Heart right ventricle (tissue), 16 donors: ENCODE measurements at regions not wholly inside any gene's neighbourhood (a gene's known extent, or its start where the extent isn't known, plus 50 kb on each side); places are given as distances from the start of the nearest gene placed in this dataset.

ENCODE experiments used
- ATAC-seq, 8 donors: fragments of 200-7000 bp; cut with Tn5 transposase; one replicate each; pipeline ENCODE4 v1.9.1; 2020; ENCODE audit warnings: mild to moderate bottlenecking in 8 of 8, moderate library complexity in 8 of 8, moderate number of reproducible peaks in 1 of 8
- DNase-seq, 2 donors: peaks; one replicate each; pipeline ENCODE4 v3.0.0-alpha.2; 2020
- H3K27ac ChIP-seq, 10 donors: fragments of 200-600 bp; sonication (generic) in 2 of 10; one replicate each; pipeline versions ENCODE4 v1.5.0 to v1.8.0; 2020 to 2022; ENCODE audit warnings: mild to moderate bottlenecking in 3 of 10
- H3K27me3 ChIP-seq, 7 donors: fragments of 200-600 bp; one replicate each; pipeline ENCODE4 v1.8.0; 2021 to 2022; ENCODE audit warnings: mild to moderate bottlenecking in 2 of 7
- H3K36me3 ChIP-seq, 9 donors: fragments of 200-600 bp; sonication (generic) in 1 of 9; one replicate each; pipeline versions ENCODE4 v1.5.0 to v1.8.0; 2020 to 2022; ENCODE audit warnings: mild to moderate bottlenecking in 2 of 9
- H3K4me1 ChIP-seq, 9 donors: fragments of 200-600 bp; sonication (generic) in 1 of 9; one replicate each; pipeline versions ENCODE4 v1.5.0 to v1.8.0; 2020 to 2022; ENCODE audit warnings: mild to moderate bottlenecking in 4 of 9
- H3K4me3 ChIP-seq, 10 donors: fragments of 200-600 bp; sonication (generic) in 2 of 10; one replicate each; pipeline versions ENCODE4 v1.5.0 to v1.8.0; 2020 to 2022; ENCODE audit warnings: mild to moderate bottlenecking in 7 of 10, moderate library complexity in 2 of 10
- H3K9me3 ChIP-seq, 11 donors: fragments of 200-600 bp in 10 of 11; sonication (generic) in 2 of 11; one replicate each; pipeline versions ENCODE4 v1.5.0 to v1.8.0; 2013 to 2022; ENCODE audit warnings: mild to moderate bottlenecking in 2 of 11, control low read depth in 1 of 11, moderate library complexity in 1 of 11
- CTCF ChIP-seq, 9 donors: fragments of 200-600 bp; sonication (generic) in 2 of 9; IDR thresholded peaks; one replicate each; pipeline versions ENCODE4 v1.5.0 to v1.8.0; 2021 to 2022; ENCODE audit warnings: antibody characterized with exemption in 9 of 9, mild to moderate bottlenecking in 5 of 9, moderate library complexity in 1 of 9
- WGBS, 2 donors: extraction: QIAGEN DNeasy Blood & Tissue Kit; methylation state at CpG; one replicate each; pipeline ENCODE4 v1.1.7; 2013; ENCODE audit warnings: inconsistent platforms in 1 of 2; 5-methylcytosine and 5-hydroxymethylcytosine counted together
- intact Hi-C, 10 donors: fragments of 100-400 bp; cut with DNase I; formaldehyde crosslinking; loops; one replicate each; pipeline versions ENCODE4 v1.11.1 to v1.14.2; 2022
- donor health status: Arrhythmogenic right ventricular cardiomyopathy.
- donor health status: ischemic (EF 13 %, LVEDD 7.1; RV severe dilation, severe dysfunction).
- donor health status: healthy with polysubstance abuse.
- donor health status: DM: no; HTN: yes; CAD: no.
- donor health status: DM: no; HTN: no; CAD: no.
- donor health status: ischemic (EF 25% LVEDD 6.9; RV normal size, moderate dysfunction).
- donor health status: ischemic (EF 25% LVEDD 5.7; RV mildly dilated, moderate dysfunction).
- donor health status: healthy.
- donor health status: DM: yes; HTN: yes; CAD: no.
- donor health status: Ischemic cardiomyopathy.
- donor health status: ischemic (EF 35%, LVEDD 5.7; RV mildly dilated, moderate dysfunction).
- donor health status: nonischemic (EF 11% LVEDD 7.7; RV severe dilation, severe dysfunction).
- donor health status: DM: yes; HTN: yes; CAD: no.
- donor health status: PGD.
- donor health status: ischemic (EF 29% LVEDD 5.4; RV normal size, mild dysfunction).
- donor health status: nonischemic (EF 23%, LVEDD 6.1; RV moderate dilation, normal function).

- WGBS, 2 donors, result 61 to 84% methylated on average over 6 of the region's 6 CpGs
- no peak for TF ChIP-seq CTCF (IDR thresholded peaks at IDR 0.05)
- Histone ChIP-seq H3K36me3 (no peaks in the 10 kb centered on the region), H3K27ac (no peak overlapping the region), H3K4me3 (no peak overlapping the region), H3K9me3 (no peaks in the 10 kb centered on the region), H3K27me3 (no peaks in the 10 kb centered on the region), H3K4me1 (peaks cover 0 to 11% (median 0%) of the 10 kb centered on the region in 9 donors)
- no peak for DNase-seq
- intact Hi-C loops, result loop anchor here in 3 of 10 donors (10.0 kb wide), 2 partner anchors 283 to 533 kb away; partner anchors contain the start of gene IFT57 (in 2 of the 3)
- ATAC-seq, result no peak
Measured at GRCh38 chr3:107942244-107942643, 148.6 kb downstream of the CD47 start.

- no peak overlapping the region for H3K27ac ChIP-seq
- no peak for ATAC-seq
Measured at GRCh38 chr3:107939691-107940442, 151.0 kb downstream of the CD47 start.

GRCh38 chr3:107938143-107938542 is 152.7 kb downstream of the CD47 start:
- peak in 1 of 2 donors; percentile 13 for DNase-seq
- Histone ChIP-seq H3K4me1 (peaks cover 0 to 11% (median 0%) of the 10 kb centered on the region in 9 donors), H3K4me3 (no peak overlapping the region), H3K9me3 (peaks cover 0 to 9% (median 0%) of the 10 kb centered on the region in 11 donors), H3K27me3 (no peaks in the 10 kb centered on the region), H3K36me3 (no peaks in the 10 kb centered on the region), H3K27ac (no peak overlapping the region)
- intact Hi-C loops, result loop anchor here in 7 of 10 donors (2.0 to 10.0 kb wide), 9 partner anchors 157 to 539 kb away; partner anchors contain the start of genes CD47 (in 1 of the 7) and IFT57 (in 1 of the 7)
- peak in 8 of 9 donors; percentile 23 to 66 (median 56) for TF ChIP-seq CTCF (IDR thresholded peaks at IDR 0.05)
- peak in 3 of 8 donors; percentile 39 to 51 (median 42) for ATAC-seq

More at GRCh38 chr3:107939691-107940442, 151.0 kb downstream of the CD47 start:
- Histone ChIP-seq H3K27me3 (no peaks in the 10 kb centered on the region), H3K9me3 (no peaks in the 10 kb centered on the region), H3K4me1 (peaks cover 0 to 11% (median 0%) of the 10 kb centered on the region in 9 donors), H3K4me3 (no peak overlapping the region), H3K36me3 (no peaks in the 10 kb centered on the region)
- no peak for DNase-seq
- no peak for TF ChIP-seq CTCF (IDR thresholded peaks at IDR 0.05)
- intact Hi-C loops, result loop anchor here in 9 of 10 donors (2.0 to 10.0 kb wide), 10 partner anchors 155 to 537 kb away; partner anchors contain the start of genes IFT57 (in 3 of the 9) and CD47 (in 1 of the 9)
- 60 to 61% methylated on average over 10 of the region's 10 CpGs for WGBS, 2 donors

GRCh38 chr3:107934808-107935207 is 156.0 kb downstream of the CD47 start:
- Histone ChIP-seq H3K9me3 (peaks cover 0 to 12% (median 0%) of the 10 kb centered on the region in 11 donors), H3K4me1 (peaks cover 0 to 6% (median 0%) of the 10 kb centered on the region in 9 donors), H3K36me3 (no peaks in the 10 kb centered on the region), H3K27me3 (no peaks in the 10 kb centered on the region), H3K4me3 (no peak overlapping the region), H3K27ac (no peak overlapping the region)
- intact Hi-C loops, result loop anchor here in 7 of 10 donors (5.0 to 10.0 kb wide), 8 partner anchors 160 to 542 kb away; partner anchors contain the start of genes CD47 (in 1 of the 7) and IFT57 (in 1 of the 7)
- DNase-seq, result no peak
- WGBS, 2 donors, result 91 to 93% methylated on average over 4 of the region's 4 CpGs
- ATAC-seq, result no peak
- no peak for TF ChIP-seq CTCF (IDR thresholded peaks at IDR 0.05)
